ENCODE measurements at regions not wholly inside any gene's neighbourhood (a gene's known extent, or its start where the extent isn't known, plus 50 kb on each side); places are given as distances from the start of the nearest gene placed in this dataset.
"Not testable (repeated sequence)": the region's sequence is repeated elsewhere in the genome, so short reads cannot be mapped to it uniquely, and the experiment has no call there.

DNA sequence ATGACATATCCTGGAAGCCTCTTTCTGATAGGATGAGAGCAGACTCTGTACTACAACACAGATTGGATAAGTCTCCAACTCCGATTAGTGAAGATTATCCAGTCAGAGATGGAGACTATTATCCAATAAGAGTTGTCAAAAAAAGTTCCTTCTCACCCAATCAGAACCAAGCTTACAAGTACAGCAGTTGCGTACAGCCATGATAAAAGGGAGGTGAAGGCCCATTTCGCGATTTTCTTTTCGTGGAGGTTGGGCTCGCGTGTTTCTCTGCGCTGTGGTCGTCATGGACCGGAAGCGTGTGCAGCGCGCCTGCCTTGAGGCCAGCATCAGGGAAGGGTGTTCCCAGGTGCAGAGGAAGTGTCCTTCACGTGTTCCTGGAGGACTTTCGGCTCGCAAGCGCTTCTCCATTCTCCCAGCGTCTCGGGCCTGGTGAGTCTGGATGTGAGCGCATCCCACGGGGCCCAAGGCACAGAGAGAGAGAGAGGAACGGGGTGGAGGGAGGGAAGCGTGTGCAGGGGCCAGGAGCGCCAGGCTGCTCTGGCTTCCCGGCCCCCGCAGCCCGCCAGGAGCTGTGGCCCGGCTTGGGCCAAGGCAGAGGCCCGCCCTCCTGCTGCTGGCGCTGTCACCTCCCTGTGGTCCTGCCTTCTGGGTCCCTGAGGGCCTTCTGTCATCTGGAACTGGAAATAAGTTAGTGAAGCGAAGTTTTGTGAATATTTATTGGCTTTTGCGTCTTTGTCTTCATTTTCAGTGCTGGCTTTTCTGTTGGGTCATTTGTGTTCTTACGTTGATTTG lies 53.9 kb downstream of the CDRT15L2 start:
- not testable (repeated sequence) for DNase-seq (ENCODE audit: low read depth in 2 of 2)

DNA sequence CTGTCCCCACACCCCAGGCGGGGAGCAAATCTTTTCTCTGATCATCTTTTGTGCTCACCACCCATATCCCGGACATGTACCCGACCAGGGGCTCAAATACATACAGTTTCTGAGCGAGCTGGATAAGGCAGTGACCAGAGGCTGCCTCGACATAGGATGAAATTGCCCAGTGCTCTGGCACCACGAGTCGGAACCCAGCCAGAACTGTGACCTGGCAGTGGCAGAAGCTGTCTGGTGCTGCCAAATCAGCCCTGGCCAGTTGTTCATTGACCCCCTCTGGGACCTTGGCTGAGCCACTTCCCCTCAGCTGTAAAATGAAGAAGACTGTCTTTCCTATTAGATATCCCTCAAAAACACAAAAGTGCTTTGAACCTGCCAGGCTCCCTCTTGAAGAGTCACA lies 60.6 kb downstream of the CDRT15L2 start:
- DNase-seq (ENCODE audit: low read depth in 2 of 2) = not testable (repeated sequence)

GRCh38 chr17:20646661-20647272 lies 67.2 kb downstream of the CDRT15L2 start:
- not testable (repeated sequence) for DNase-seq (ENCODE audit: low read depth in 2 of 2)

DNA sequence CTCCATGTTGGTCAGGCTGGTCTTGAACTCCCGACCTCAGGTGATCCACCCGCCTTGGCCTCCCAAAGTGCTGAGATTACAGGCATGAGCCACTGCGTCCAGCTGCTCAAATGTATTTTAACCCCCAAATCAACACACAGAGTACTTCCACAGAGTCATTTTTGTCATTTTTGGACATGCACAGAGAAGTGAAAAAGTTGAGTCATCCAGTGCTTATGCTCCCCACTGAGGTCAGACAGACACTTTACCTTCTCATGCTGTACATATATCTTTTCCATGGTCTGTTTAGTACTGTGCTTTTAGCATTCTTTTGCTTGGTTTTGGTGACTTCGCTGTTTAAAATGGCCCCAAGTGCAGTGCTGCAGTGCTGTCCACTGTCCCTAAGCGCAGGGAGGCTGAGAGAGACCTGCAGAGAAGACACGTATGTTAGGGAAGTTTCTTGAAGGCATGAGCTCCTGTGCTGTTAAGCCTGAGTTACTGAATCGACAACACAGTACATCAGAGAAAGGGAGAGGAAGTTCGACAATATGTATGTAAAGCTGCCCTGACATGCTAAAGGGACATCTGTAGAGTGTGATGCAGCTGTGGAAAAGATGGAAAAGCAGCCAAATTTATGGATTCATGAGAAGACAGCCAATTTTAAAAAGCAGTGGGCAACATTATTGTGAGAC lies 69.7 kb downstream of the CDRT15L2 start:
- not testable (repeated sequence) for DNase-seq (ENCODE audit: low read depth in 2 of 2)

DNA sequence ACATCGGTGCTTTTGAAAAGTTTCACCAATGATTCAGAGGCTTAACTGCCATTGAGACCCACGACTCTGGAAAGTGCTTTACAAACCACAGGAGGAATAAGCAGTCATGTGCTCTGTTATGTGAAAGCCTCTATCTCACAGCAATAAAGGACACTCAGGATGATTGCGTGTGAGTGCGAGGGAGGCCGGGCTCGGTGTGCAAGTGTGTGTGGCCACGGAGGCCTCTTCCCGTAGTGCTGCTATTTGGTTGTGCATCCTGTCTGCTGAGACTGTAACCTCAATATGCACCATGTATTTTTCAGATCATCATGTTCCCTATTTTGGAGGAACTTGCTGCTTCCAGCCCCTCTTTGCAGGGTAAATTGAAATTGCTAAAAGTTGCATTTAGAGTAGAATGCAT lies 71.5 kb downstream of the CDRT15L2 start:
- not testable (repeated sequence) for DNase-seq (ENCODE audit: low read depth in 2 of 2)

- DNase-seq (ENCODE audit: low read depth in 2 of 2) = not testable (repeated sequence)
Observed at GRCh38 chr17:20651736-20652135, 72.2 kb downstream of the CDRT15L2 start.

DNA sequence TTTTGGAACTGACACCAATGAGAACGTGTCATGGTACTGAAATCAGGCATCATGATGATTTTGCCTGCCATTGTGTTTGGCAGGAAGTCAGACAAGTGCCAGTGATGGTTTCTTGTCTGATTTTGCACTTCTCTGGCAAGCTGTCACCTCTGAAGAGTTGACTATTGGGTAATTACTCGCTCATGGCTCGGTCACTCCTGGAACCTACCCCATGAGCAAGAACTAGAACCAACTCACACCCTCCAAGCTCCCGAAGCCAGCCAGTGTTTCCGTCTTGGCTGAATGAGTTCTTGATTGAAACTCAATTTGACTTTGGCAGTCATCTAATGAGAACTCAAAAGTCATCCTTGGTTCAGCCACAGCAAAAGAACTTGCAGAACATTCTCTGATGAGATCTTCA lies 73.9 kb downstream of the CDRT15L2 start:
- DNase-seq (ENCODE audit: low read depth in 2 of 2) = not testable (repeated sequence)

- not testable (repeated sequence) for DNase-seq (ENCODE audit: low read depth in 2 of 2)
Observed at GRCh38 chr17:20654114-20654513, 74.6 kb downstream of the CDRT15L2 start.

GRCh38 chr17:20654575-20654974 lies 75.1 kb downstream of the CDRT15L2 start:
- DNase-seq (ENCODE audit: low read depth in 2 of 2) = not testable (repeated sequence)

GRCh38 chr17:20665103-20665955 lies 85.8 kb downstream of the CDRT15L2 start:
- DNase-seq (ENCODE audit: low read depth in 2 of 2) = not testable (repeated sequence)

DNA sequence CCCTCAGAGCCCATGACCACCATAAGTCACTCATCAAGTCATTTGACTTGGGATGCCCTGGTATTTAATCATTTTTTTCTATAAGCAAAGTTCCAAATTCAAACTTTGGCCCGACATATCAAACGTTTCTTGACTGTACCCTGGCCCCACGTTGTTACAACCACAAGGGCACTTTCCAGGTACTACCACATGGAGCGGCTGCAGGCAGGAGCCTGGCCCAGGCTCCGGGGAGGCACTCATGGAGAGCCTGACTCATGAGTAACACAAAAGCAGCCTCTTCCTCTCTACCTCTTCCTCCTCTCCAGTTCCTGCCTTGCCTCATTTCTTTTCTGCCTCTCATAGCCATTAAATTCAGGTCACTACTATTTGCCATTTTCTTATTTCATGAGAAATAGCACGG lies 87.2 kb downstream of the CDRT15L2 start:
- DNase-seq (ENCODE audit: low read depth in 2 of 2) = not testable (repeated sequence)

- not testable (repeated sequence) for DNase-seq (ENCODE audit: low read depth in 2 of 2)
Observed at GRCh38 chr17:20667712-20668111, 88.2 kb downstream of the CDRT15L2 start.

GRCh38 chr17:20668316-20668715 lies 88.8 kb downstream of the CDRT15L2 start:
- DNase-seq (ENCODE audit: low read depth in 2 of 2) = not testable (repeated sequence)

GRCh38 chr17:20668868-20669267 lies 89.3 kb downstream of the CDRT15L2 start:
- not testable (repeated sequence) for DNase-seq (ENCODE audit: low read depth in 2 of 2)

DNA sequence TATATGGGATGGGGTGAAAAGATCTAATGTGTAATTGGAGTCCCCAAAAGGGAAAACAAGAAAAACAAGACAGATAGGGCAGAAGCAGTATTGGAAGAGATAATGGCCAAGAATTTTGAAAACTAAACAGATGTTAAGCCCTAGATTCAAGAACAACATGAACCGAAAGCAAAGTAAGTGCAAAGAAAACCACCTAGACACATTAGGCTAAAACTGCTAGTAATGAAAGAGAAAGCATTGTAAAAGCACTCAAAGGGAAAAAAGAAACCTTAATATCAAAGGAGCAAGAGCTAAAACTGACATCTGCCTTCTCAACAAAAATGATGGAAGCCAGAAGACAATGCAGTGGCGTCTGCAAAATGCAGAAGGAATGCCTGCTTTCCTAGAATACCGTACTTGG lies 91.0 kb downstream of the CDRT15L2 start:
- not testable (repeated sequence) for DNase-seq (ENCODE audit: low read depth in 2 of 2)

- DNase-seq (ENCODE audit: low read depth in 2 of 2) = not testable (repeated sequence)
Observed at GRCh38 chr17:20674374-20674773, 94.8 kb downstream of the CDRT15L2 start.

DNA sequence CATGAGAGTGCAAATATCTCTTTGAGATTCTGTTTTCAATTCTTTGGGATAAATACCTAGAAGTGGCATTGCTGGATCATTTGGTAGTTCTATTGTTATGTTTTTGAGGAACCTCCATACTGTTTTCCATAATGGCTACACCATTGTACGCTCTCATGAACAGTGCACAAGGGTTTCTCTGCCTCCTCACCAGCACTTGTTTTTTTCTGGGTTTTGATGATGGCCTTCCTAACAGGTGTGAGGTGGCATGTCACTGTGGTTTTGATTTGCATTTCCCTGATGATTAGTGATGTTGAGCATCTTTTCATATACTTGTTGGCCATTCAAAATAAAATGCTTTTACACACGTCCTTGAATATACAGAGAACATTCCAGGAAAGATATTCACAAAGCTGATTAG lies 96.2 kb downstream of the CDRT15L2 start:
- not testable (repeated sequence) for DNase-seq (ENCODE audit: low read depth in 2 of 2)

GRCh38 chr17:20676656-20677055 lies 97.1 kb downstream of the CDRT15L2 start:
- DNase-seq (ENCODE audit: low read depth in 2 of 2) = not testable (repeated sequence)

DNA sequence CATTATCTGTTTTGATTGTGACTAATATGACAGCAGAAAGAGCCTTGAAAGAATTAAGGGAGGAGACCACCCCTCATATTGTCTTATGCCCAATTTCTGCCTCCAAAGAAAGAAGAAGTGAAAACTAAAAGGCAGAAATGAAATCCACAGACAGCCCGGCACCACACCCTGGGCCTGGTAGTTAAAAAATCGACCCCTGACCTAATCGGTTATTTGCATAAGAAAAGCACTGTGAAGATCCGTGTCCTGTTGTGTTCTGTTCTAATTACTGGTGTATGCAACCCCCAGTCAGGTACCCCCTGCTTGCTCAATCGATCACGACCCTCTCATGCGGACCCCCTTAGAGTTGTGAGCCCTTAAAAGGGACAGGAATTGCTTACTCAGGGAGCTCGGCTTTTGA lies 97.9 kb downstream of the CDRT15L2 start:
- not testable (repeated sequence) for DNase-seq (ENCODE audit: low read depth in 2 of 2)

DNA sequence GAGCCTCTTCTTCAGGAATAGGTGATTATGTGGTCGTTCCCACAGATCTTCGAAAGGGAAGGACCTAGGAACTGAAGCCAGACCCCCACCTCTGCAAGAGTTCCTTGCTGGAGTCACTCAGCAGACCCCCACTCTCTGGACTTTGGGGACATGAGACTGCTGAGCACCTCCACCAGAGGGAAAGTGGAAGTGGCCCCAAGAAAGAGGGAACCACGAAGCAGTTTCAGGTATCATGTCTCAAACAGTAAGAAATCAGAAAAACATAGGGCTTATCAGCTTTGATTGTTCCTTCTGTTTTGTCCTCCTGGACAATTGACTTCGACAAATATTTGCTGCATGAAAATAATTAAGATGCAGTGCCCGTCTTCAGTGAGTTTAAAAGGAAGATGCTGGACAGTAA lies 98.9 kb downstream of the CDRT15L2 start:
- not testable (repeated sequence) for DNase-seq (ENCODE audit: low read depth in 2 of 2)

Measured in stimulated activated CD4-positive, alpha-beta T cell treated with anti-CD3 and anti-CD28 coated beads, Interleukin-15, amount 100 ng/mL, for 48 hours (primary cell).